Transverse colon (tissue), 4 donors: ENCODE measurements at regions not wholly inside any gene's neighbourhood (a gene's known extent, or its start where the extent isn't known, plus 50 kb on each side); places are given as distances from the start of the nearest gene placed in this dataset.

Experiments
- CTCF ChIP-seq, 5 experiments: fragments of 200-600 bp in 3 of 5; fragments of 450-650 bp in 2 of 5; sonication (generic) in 3 of 5; IDR thresholded peaks; 1 replicate in 2 of 5; 2 replicates in 3 of 5; pipeline ENCODE4 v1.5.1; 2016 to 2017; ENCODE audit warnings: antibody characterized with exemption in 5 of 5, inconsistent platforms in 3 of 5, mild to moderate bottlenecking in 2 of 5, moderate library complexity in 1 of 5
- POLR2A ChIP-seq: fragments of 450-650 bp; IDR thresholded peaks from one replicate; pipeline ENCODE4 v1.6.1; 2016; ENCODE audit warnings: antibody characterized with exemption, mild to moderate bottlenecking, moderate library complexity
- POLR2AphosphoS5 ChIP-seq, 3 donors: sonication (generic); formaldehyde crosslinking; IDR thresholded peaks; one replicate each; pipeline ENCODE4 v1.6.1; 2016; ENCODE audit warnings: antibody characterized with exemption in 3 of 3

DNA sequence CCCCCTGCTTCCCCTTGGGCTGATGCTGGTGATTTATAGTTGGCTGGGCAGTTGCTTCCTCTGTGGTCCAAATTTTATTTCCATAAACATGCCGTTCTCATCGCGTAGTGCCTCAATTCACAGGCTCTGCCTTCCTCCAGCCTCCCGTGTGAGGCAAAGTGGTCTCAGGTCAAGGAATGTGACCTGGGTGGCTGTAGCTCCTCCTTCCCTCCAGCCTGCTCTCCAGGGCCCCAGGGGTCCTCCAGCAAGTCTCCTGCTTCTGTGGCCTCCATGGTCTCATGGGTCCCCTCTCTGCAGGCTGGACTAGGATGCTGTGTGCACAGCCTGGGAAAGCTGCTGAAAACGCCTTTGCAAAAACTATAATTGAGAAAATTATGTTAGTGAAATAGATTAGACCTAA lies 694.1 kb downstream of the BRD1 start:
- TF ChIP-seq CTCF (IDR thresholded peaks at IDR 0.05) (no peak), POLR2A (no peak), POLR2AphosphoS5 (IDR thresholded peaks at IDR 0.05) (no peak)
